HL-60 (cell line): ENCODE measurements at regions not wholly inside any gene's neighbourhood (a gene's known extent, or its start where the extent isn't known, plus 50 kb on each side); places are given as distances from the start of the nearest gene placed in this dataset.
"Not testable (repeated sequence)": the region's sequence is repeated elsewhere in the genome, so short reads cannot be mapped to it uniquely, and the experiment has no call there.

Experiments used
- CTCF ChIP-seq: IDR thresholded peaks from one replicate; pipeline ENCODE4 v1.5.1; 2011; ENCODE audit warnings: low read length, control low read depth, inconsistent platforms; ENCODE audit not compliant: insufficient read depth
- REST ChIP-seq: IDR thresholded peaks from 2 replicates; pipeline ENCODE4 v1.6.1; 2012; ENCODE audit warnings: low read depth; ENCODE audit not compliant: insufficient replicate concordance

GRCh38 chr1:144034045-144034444, 62.3 kb upstream of the FAM72C start:
- not testable (repeated sequence) for TF ChIP-seq CTCF, REST
